ENCODE measurements at regions not wholly inside any gene's neighbourhood (a gene's known extent, or its start where the extent isn't known, plus 50 kb on each side); places are given as distances from the start of the nearest gene placed in this dataset.
A peak's percentile ranks its signal among the peaks of the same experiment; 100 is the strongest.
"Not testable (repeated sequence)": the region's sequence is repeated elsewhere in the genome, so short reads cannot be mapped to it uniquely, and the experiment has no call there.

DNA sequence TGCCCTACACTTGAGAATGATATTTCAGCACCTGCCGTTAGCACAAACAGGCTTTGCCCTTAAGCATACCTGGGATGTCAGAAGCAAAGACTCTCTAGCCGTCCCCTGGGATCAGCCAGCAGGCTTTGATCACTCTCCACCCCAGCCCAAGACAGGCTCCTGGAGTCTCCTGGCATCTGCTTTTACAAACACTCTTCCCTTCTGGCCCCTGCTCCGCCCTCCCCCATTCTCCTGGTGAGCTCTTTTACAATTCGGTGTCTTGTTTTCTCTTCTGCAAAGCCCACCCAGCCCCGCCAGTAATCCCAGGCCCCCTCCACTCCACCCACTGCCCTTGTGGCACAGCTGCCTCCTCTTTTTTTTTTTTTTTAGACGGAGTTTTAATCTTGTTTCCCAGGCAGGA, 50.4 kb downstream of the KATNIP start:
- no peak for DNase-seq

DNA sequence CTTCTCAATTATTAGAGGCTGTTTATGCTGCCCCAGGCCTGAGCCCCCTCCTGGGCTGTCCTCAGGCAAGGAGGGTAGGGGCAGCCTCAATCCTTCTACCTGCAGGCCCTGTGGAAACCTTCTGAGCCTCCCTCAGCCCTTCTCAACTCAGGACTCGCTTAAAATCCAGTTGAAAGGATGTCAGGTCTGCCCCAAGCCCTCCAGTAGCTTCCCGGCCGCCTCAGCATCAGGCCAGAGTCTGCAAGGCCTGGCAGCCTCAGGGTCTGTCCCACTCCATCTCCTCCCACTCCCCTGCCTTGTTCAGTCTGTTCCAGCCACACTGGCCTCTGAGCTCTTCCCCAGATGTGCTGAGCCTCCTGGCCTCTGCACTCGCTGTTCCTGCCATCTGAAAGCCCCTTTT, 52.2 kb downstream of the KATNIP start:
- DNase-seq = no peak

DNA sequence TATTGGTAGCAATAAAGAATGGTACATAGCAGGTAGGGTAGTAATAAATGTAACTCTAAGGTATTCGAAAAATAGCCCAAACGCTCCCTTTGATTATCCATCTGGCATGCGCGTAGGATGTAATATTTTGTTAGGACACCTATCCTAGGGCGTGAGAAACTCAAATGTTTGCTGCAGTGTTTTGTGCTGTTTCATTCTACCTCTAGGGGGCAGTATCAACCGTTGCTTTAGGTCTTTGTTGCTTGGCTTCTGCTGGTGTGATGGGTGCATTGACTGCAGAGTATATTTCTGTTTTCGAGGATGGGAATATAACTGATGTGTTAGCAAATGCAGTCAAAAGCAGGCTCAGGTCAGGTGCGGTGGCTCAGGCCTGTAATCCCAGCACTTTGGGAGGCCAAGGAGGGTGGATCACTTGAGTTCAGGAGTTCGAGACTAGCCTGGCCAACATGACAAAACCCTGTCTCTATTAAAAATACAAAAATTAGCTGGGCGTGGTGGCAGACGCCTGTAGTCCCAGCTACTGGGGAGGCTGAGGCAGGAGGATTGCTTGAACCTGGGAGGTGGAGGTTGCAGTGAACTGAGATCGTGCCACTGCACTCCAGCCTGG, 55.7 kb downstream of the KATNIP start:
- peak; percentile 54 for DNase-seq

DNA sequence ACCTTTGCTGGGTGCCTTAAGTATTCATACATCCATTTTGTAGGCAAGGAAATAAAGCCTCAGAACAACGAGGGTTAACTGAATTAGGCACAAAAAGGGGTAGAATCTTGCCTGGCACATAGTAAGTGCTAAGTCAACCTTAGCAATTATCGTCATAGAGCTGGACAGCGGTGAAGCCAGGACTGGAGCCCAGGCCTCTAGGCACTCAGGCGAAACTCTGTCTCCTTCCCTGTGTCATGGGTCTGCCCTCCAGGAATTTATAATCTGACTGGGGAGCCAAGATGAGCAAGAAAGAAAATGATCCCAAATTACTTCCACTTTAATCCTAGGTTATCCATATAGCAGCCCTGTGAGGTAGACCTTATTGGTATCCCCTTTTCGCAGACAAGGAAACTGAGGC, 61.4 kb downstream of the KATNIP start:
- DNase-seq = no peak

DNA sequence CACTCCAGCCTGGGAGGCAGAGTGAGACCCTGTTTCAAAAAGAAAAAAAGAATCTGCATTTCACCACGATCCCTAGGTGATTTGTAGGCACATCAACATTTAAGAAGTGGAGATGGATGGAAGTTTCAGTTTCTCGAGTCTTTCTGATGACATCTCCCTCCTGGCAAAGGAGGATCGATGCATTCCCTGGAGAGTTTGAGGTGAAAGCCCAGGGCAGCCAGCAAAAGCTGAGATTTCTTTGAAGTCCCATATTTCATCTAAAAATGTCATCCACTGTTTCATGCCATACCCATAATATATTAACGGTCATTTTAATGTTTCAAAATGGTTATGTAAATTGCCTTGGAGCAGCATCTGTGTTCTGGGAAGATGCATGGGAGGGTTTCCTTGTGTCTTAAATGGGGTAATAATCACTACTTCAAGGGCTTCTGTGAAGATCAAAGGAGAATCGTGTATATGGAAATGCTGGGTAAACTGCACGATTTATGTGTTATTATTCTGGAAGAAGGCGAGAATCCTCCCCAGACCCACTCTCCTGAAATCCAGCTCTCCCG, 63.4 kb downstream of the KATNIP start:
- DNase-seq = no peak

DNA sequence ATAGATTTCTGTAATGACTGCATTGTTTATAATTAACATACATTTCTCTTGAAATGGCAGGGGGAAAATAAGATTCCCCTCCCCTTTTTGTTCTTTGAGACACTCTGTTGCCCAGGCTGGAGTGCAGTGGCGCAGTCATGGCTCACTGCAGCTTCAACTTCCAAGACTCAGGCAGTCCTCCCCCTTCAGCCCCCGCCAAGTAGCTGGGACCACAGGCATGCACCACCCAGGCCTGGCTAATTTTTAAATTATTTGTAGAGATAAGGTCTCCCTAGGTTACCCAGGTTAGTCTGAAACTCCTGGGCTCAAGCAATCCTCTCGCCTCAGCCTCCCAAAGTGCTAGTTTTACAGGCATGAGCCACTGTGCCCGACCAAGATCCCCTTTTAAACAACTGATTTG, 67.7 kb downstream of the KATNIP start:
- no peak for DNase-seq

DNA sequence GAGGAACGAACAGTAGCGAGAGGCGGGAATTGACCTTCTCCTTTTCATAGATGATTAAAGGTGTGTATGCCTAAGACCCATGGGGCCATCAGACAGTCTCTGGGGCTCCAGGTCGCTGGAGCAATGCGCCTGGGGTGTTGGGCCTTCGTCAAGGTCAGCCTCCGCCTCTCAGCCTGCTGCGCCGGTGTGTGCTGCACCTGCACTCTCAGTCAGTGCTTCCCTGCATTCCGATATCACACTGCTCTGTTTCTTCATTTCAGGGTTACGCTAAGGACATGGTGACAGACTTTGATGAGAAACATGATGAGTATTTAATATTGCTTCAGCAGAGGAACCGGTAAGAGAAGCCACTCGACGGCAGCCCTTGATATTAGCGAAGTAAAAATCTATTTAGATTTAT, 68.2 kb downstream of the KATNIP start:
- no peak for DNase-seq

DNA sequence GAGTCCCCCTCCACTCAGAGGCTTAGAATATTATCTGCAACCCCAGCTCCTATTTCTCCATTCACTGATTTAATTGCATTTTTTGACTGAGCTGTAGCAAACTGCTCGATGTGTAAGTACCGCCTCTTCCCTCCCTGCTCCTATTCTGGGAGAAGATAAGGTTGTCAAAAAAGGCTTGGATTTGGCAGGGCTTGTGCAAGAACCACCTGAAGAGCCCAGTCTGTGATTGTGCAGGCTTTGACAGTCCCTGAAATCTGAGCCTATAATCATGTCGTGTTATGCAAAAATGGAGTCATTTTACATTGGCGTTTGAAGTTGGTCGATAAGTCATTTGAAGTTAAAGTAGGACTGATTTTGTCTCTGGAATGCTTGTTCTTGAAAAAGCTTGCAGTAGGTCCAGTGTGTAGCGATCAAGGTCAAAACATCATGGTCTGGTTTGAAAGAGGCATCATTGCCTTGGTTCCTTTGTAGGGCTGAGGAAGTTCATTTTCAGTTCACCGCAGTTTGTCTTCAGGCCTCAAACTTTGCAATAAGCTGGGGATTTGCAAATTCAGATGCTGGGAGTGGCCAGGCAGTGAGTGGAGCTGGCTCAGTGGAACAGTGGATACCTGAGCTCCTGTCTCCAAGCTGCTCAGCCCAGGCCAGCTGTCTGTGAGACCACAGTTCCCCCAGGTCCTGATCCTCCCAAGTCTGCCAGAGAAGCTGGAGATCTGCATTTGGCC, 68.8 kb downstream of the KATNIP start:
- no peak for DNase-seq

DNA sequence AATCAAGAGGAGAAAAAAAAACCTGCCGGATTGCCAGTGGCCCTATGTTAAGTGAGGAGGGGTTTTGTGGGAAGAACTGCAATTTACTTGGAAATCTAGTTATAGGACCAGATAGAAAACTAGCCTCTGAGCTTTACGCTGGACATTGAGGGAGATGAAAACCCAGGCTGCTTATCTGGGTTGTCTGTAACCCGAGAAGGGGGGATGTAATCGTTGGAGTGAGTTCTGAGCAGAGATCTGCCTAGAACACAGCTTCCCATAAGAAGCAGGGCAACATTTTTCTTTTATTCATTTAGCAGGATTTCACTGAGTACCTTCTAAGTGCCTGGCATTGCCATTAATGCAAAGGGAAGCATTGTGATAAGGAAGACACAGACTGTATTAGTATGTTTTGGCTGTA, 70.6 kb downstream of the KATNIP start:
- DNase-seq = no peak

DNA sequence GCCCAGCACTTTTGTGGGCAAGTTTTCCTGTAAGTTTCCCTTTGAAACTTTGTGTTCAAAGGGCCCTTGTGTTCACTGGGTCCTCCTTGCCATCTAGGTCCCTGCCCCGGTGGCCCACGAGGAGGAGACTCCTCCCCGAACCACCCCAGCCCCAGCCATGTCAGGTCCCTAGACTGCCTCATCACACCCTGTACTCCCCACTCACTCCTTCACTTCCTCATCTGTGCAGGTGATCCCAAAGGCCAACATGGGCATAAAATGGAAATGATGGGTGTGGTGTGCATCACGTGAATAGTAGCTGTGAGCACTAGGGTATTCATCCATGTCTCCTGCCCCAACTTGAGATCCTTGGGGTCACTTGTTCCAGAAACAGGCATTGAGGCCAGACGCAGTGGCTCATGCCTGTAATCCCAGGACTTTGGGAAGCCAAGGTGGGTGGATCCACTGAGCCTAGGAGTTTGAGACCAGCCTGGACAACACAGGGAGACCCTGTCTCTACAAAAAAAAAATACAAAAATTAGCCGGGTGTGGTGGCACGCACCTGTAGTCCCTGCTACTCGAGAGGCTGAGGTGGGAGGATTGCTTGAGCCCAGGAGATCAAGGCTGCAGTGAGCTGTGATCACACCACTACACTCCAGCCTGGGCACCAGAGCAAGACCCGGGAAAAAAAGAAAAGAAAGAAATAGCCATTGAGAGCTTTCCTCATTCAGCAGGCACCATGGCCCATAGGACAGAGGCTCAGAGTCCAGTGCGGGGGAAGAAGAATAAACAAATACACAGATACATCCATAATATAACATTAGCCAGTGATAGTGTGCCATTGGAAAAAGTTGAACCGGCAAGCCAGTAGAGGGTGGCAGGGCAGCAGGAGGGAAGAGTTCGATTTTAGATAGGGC, 74.5 kb downstream of the KATNIP start:
- no peak for DNase-seq

DNA sequence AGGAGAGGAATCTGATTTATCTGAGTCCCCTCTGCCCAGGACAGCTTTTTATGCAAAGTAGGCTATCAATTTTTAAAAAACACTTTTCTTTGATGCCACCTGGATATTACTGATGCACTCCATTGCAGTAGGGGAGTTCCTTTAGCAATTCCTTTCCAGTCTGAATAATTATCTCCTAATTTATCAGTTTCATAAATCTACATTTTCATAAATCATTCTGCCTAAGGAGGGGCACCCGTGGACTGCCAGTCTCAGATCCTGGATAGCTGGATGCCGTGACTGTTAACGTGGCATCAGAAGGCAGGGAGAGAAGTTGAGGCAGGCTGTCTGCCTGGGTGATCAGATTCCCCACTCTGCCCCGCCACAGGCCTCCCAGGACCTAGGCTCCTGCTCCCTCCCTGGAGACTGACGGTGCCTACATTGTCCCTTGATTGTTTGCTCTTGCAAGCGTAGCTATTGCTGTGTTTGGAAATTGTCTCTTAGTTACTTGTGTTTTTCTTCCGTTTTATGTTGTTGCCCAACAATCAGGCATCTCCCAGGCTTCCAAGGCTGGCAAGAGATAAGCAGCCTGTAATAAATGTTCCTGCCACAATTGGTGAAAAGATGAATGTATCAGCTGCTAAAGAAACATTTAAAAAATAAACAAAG, 75.2 kb downstream of the KATNIP start:
- DNase-seq = no peak

DNA sequence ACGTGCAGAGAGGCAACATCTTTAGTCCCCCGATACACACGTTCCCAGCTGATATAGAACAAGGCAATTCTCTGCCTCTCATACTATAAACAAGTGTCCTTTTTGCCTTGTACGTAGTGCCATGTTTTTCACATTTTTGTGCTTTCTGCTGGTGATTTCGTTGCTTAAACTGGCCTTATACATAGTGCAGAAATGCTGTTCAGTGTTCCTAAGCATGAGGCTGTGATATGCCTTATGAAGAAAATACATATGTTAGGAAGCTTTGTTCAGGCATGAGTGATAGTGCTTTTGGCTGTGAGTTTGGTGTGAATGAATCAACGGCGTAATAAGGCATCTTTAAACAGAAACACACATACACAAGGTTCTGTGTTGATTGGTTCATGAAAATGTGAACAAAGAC, 77.2 kb downstream of the KATNIP start:
- no peak for DNase-seq

DNA sequence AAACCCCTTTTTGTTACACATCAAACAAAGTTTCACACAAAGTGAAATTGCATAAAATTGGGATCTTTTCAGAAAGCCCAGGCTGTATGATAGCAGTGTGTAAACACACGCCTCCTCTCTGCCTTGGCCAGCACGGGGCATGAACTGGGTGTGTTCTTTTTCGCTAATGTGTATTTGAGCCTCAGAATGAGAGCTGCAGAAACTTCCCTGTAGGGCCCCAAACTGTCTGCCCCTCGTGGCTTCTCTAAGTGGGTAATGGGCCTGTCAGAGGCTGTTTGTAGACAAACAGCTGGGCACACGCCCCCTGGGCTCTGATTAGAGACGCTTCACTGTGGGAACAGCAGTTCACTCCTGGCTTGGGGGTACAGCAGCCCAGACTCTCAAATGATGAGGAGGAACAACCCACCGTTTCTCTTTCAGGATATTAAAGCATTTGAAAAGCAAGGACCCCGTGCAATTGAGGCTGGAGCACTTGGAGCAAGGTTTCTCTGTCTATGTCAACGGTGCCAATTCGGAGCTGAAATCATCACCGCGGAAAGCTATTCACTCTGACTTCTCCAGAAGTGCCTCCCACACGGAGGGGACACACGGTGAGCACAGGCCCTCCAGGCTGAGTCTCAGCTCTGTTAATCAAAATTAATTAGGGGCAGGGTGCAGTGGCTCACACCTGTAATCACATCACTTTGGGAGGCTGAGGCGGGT, 78.4 kb downstream of the KATNIP start:
- DNase-seq = peak; percentile 88

DNA sequence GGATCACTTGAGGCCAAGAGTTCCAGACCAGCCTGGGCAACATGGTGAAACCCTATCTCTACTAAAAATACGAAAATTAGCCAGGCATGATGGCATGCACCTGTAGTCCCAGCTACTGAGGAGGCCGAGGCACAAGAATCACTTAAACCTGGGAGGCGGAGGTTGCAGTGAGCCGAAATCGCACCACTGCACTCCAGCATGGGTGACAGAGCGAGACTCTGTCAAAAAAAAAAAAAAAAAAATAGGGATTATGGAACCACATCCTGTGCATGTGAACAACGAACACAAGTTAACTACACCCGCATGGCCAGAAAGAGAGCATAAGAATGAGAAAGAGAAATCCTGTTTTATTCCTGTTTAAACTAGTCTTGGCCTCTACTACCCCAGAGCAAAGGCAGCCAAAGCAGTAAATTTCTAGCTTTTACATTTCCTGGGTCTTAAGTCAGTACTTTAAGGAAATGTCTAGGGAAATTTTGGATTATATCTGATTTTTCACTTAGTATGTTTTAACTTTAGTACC, 79.1 kb downstream of the KATNIP start:
- not testable (repeated sequence) for DNase-seq

DNA sequence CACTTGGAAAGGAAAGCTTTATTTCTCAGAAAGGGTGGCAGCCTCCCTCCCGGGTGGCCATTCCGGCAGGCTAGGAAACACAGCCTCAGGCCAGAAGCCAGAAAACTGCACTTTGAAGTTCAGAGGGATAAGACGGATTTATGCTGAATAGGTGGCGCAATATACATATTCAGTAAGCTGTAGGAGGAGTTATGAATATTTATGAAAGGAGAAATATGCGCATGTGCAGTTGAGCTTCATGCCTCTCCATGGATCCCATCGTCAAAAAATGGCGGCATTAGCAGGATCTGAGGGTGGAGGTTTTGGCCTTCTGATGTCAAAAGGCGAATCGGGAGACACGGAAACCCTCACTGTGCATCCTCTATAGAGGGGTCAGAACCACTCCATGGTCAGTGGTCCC, 82.3 kb downstream of the KATNIP start:
- no peak for DNase-seq

DNA sequence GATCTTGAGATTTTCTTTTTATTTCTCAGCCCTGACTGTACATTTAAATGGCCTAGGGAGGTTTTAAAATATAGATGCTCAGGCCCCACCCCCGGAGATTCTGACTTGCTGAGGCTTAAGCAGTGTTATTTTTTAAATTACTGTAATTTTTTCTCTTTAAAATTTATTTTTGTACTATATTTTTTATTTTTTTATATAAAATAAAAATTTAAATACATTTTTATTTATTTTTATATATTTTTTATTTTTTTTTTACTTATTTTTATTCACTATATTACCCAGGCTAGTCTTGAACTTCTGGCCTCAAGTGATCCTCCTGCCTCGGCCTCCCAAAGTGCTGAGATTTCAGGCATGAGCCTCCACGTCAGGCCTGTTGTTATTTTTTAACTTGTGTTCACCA, 83.3 kb downstream of the KATNIP start:
- DNase-seq = no peak

DNA sequence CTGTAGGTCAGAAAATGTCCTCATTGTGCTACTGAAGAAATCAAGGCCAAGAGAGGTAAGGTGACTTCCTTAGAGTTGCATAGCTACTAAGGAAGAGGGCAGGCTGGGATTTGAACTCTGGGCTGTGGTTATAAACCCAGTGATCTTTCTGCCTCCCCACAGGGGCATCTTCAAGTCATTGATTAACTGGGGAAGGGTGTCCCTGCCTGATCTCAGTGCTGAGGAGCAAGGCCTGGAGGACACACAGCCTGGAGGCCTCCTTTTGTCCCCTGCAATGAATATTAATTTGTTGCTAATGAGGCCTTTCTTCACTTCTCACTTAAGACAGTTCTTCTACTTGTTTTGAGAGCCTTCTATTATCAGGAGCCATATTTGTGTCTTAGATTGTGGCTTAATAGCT, 83.8 kb downstream of the KATNIP start:
- no peak for DNase-seq

DNA sequence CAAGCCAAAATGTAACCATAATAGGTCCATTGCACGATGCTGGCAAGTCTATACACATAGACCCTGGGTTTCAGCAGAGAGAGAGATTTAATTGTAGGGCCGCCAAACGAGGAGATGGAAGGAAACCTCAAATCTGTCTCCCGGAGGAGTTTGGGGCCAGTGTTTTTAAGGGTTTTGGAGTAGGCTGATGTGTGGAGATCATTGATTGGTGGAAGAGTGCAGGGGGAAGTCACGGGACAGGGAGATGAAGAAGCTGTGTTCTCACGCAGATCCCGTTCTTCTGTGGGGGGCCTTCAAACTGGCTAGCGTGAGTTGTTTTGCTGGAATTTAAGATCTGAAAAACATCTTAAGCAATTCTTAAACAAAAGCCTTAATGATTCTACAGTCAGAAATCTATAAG, 84.8 kb downstream of the KATNIP start:
- DNase-seq = no peak

DNA sequence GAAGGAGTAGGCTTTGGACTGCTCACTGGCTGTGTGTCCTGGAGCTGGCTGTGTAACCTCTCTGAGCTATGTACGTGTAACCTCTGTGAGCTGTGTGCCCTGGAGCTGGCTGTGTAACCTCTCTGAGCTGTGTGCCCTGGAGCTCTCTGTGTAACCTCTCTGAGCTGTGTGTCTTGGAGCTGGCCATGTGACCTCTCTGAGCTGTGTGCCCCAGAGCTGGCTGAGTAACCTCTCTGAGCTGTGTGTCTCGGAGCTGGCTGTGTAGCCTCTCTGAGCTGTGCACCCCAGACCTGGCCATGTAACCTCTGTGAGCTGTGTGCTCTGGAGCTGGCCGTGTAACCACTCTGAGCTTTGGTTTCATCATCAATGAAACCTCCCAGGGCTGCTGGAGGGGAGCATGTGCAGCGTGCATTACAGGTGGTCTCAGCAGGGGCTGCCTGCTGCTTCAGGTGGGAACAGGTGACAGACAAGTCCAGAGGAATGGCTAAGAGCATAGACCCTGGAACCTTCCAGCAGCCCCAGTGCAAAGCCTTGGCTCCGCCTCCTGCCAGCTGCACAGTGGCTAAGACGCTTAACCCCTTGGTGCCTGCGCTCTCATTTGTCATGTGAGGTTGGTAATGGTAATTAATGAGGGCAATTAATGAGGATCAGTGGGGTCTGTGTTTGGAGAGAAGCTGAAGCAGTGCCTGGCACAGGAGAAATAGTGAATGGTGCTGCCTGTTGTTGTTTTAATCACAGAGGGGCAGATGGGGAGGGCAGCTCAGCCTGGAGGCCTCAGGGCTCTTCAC, 86.7 kb downstream of the KATNIP start:
- DNase-seq = no peak

DNA sequence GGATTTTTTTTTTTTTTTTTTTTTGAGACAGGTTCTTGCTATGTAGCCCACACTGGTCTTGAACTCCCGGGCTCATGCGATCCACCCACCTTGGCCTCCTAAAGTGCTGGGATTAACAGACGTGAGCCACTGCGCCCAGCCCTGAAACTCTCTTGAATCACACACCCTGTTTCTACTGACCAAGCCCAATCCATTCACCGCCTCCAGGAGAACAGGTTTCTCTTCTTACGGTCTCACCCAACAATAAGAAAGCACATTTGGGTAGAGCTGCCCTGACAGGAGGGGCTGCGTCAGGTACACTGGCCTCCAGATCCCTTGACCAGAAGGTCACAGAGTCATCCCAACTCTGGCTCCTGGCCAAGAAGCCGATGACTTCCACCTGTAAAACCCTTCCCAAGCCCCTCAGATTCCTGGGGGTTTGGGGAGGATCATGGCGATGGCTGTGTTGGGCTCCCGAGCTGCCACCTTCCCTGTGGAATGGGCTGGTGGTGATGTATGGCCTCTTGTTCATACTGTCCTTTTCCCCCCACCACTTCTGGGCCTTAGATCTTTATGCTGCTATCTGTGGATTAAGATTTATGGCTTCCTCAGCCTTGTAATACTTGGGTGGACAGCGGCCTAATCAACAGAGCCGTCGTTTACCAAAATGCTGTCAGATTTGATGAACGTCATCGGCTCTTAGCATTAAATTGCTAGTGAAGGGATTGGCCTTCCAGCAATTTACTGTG, 89.1 kb downstream of the KATNIP start:
- DNase-seq = peak; percentile 57

Data from NCI-H2227 treated with DMSO at 0.1 percent for 48 hours (cell line).